ENCODE measurements at regions not wholly inside any gene's neighbourhood (a gene's known extent, or its start where the extent isn't known, plus 50 kb on each side); places are given as distances from the start of the nearest gene placed in this dataset.

DNA sequence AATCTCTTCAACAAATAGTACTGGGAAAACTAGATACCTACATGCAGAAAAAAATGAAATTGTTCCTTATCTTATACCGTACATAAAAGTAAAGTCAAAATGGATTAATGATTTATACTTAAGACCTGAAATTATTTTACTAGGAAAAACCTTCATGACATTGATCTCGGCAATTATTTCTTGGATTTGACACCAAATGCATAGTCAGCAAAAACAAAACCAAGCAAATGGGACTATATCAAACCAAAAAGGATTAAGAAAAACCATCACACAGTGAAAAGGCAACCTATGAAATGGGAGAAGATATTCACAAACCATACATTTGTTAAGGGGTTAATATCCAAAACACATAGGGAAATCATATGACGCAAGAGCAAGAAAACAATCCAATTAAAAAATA is 433.6 kb downstream of the LRATD1 start:
- no peak overlapping the region for H3K27ac ChIP-seq (ENCODE audit: low read length)
- no peak overlapping the region for H3K4me3 ChIP-seq (ENCODE audit: low read depth in 1 of 2, low read length in 2 of 2)
- no peaks in the 10 kb centered on the region for H3K79me2 ChIP-seq (ENCODE audit: insufficient read depth, low read length)
- H3K36me3 ChIP-seq (ENCODE audit: insufficient read depth, low read length), result no peaks in the 10 kb centered on the region
- DNase-seq (no peak), ATAC-seq (ENCODE audit: insufficient read depth, low read depth) (no peak)
- no peaks in the 10 kb centered on the region for H4K20me1 ChIP-seq (ENCODE audit: insufficient read depth, low read length)
- no peak overlapping the region for H3K4me2 ChIP-seq (ENCODE audit: insufficient read depth, low read length)
- no peaks in the 10 kb centered on the region for H3K9me3 ChIP-seq (ENCODE audit: insufficient read depth, low read length, severe bottlenecking)
- no peaks in the 10 kb centered on the region for H3K4me1 ChIP-seq (ENCODE audit: insufficient read depth, low read length)
- H2AFZ ChIP-seq (ENCODE audit: low read depth, low read length), result no peak overlapping the region
- no peaks in the 10 kb centered on the region for H3K27me3 ChIP-seq (ENCODE audit: insufficient read depth, low read length, poor library complexity)
- no peak overlapping the region for H3K9ac ChIP-seq (ENCODE audit: low read depth, low read length)
- TF ChIP-seq, protein P1, sequence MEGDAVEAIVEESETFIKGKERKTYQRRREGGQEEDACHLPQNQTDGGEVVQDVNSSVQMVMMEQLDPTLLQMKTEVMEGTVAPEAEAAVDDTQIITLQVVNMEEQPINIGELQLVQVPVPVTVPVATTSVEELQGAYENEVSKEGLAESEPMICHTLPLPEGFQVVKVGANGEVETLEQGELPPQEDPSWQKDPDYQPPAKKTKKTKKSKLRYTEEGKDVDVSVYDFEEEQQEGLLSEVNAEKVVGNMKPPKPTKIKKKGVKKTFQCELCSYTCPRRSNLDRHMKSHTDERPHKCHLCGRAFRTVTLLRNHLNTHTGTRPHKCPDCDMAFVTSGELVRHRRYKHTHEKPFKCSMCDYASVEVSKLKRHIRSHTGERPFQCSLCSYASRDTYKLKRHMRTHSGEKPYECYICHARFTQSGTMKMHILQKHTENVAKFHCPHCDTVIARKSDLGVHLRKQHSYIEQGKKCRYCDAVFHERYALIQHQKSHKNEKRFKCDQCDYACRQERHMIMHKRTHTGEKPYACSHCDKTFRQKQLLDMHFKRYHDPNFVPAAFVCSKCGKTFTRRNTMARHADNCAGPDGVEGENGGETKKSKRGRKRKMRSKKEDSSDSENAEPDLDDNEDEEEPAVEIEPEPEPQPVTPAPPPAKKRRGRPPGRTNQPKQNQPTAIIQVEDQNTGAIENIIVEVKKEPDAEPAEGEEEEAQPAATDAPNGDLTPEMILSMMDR (IDR thresholded peaks at IDR 0.05; ENCODE audit: borderline replicate concordance, extremely low read depth, low read length, poor library complexity, severe bottlenecking), result no peak
- TF ChIP-seq EZH2 (IDR thresholded peaks at IDR 0.05; ENCODE audit: borderline replicate concordance, low read depth, low read length, severe bottlenecking), result no peak

DNA sequence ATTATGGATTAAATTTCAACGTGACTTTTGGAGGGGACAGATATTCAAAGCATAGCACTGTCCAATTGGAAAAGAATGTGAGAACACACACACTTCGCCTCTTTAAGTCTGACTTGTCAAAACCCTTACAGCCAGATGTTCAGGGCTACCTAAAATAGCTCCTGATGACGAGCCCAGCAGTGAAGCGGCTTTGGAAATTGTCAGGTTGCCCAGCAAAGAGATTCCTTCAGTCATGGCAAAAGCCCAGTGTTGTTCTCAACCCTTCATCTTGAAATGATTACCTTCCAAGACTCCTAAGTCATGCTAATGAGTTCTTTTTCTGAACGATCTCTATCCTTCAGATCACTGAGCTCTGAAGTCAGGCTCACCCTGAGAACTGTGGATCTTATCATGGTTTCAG is 436.6 kb downstream of the LRATD1 start:
- Histone ChIP-seq H3K9me3 (ENCODE audit: insufficient read depth, low read length, severe bottlenecking) (no peaks in the 10 kb centered on the region), H3K79me2 (ENCODE audit: insufficient read depth, low read length) (no peaks in the 10 kb centered on the region), H3K4me2 (ENCODE audit: insufficient read depth, low read length) (no peak overlapping the region), H4K20me1 (ENCODE audit: insufficient read depth, low read length) (no peaks in the 10 kb centered on the region), H3K27ac (ENCODE audit: low read length) (no peak overlapping the region), H3K9ac (ENCODE audit: low read depth, low read length) (no peak overlapping the region), H3K4me3 (ENCODE audit: low read depth in 1 of 2, low read length in 2 of 2) (no peak overlapping the region), H3K4me1 (ENCODE audit: insufficient read depth, low read length) (no peaks in the 10 kb centered on the region), H3K27me3 (ENCODE audit: insufficient read depth, low read length, poor library complexity) (no peaks in the 10 kb centered on the region), H3K36me3 (ENCODE audit: insufficient read depth, low read length) (no peaks in the 10 kb centered on the region), H2AFZ (ENCODE audit: low read depth, low read length) (no peak overlapping the region)
- TF ChIP-seq EZH2 (IDR thresholded peaks at IDR 0.05; ENCODE audit: borderline replicate concordance, low read depth, low read length, severe bottlenecking), result no peak
- TF ChIP-seq, protein P1 (IDR thresholded peaks at IDR 0.05; ENCODE audit: borderline replicate concordance, extremely low read depth, low read length, poor library complexity, severe bottlenecking), result no peak
- ATAC-seq (ENCODE audit: insufficient read depth, low read depth), result no peak
- DNase-seq, result no peak

- H3K9me3 ChIP-seq (ENCODE audit: insufficient read depth, low read length, severe bottlenecking), result no peaks in the 10 kb centered on the region
- H3K4me2 ChIP-seq (ENCODE audit: insufficient read depth, low read length), result no peak overlapping the region
- no peak overlapping the region for H3K9ac ChIP-seq (ENCODE audit: low read depth, low read length)
- no peaks in the 10 kb centered on the region for H4K20me1 ChIP-seq (ENCODE audit: insufficient read depth, low read length)
- ATAC-seq (ENCODE audit: insufficient read depth, low read depth), result no peak
- H3K27ac ChIP-seq (ENCODE audit: low read length), result no peak overlapping the region
- no peaks in the 10 kb centered on the region for H3K79me2 ChIP-seq (ENCODE audit: insufficient read depth, low read length)
- H3K27me3 ChIP-seq (ENCODE audit: insufficient read depth, low read length, poor library complexity), result no peaks in the 10 kb centered on the region
- no peak overlapping the region for H2AFZ ChIP-seq (ENCODE audit: low read depth, low read length)
- H3K4me1 ChIP-seq (ENCODE audit: insufficient read depth, low read length), result no peaks in the 10 kb centered on the region
- TF ChIP-seq EZH2 (IDR thresholded peaks at IDR 0.05; ENCODE audit: borderline replicate concordance, low read depth, low read length, severe bottlenecking), result no peak
- TF ChIP-seq, protein P1 (IDR thresholded peaks at IDR 0.05; ENCODE audit: borderline replicate concordance, extremely low read depth, low read length, poor library complexity, severe bottlenecking), result no peak
- no peaks in the 10 kb centered on the region for H3K36me3 ChIP-seq (ENCODE audit: insufficient read depth, low read length)
- no peak for DNase-seq
- no peak overlapping the region for H3K4me3 ChIP-seq (ENCODE audit: low read depth in 1 of 2, low read length in 2 of 2)
Observed at GRCh38 chr2:15072836-15073235, 440.3 kb downstream of the LRATD1 start.

DNA sequence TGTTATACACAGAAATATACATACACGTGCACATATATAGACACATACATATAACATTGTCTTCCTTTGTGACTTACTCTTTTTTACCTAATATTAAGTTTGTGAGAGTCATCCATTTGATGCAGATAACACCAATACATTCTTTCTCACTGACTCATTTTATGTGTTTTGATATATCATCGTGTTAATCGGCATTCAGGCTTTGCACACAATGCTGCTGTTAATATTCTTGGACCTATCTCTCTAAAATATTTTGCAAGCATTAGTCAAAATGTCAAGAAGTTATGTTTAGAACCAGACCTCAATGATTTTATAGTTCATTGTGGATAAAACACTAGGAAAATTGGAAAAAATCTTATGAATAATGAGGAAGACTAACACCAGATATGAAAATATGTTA is 441.1 kb downstream of the LRATD1 start:
- H4K20me1 ChIP-seq (ENCODE audit: insufficient read depth, low read length), result no peaks in the 10 kb centered on the region
- no peaks in the 10 kb centered on the region for H3K4me1 ChIP-seq (ENCODE audit: insufficient read depth, low read length)
- H3K27me3 ChIP-seq (ENCODE audit: insufficient read depth, low read length, poor library complexity), result no peaks in the 10 kb centered on the region
- TF ChIP-seq, protein P1 (IDR thresholded peaks at IDR 0.05; ENCODE audit: borderline replicate concordance, extremely low read depth, low read length, poor library complexity, severe bottlenecking), result no peak
- TF ChIP-seq EZH2 (IDR thresholded peaks at IDR 0.05; ENCODE audit: borderline replicate concordance, low read depth, low read length, severe bottlenecking), result no peak
- no peak overlapping the region for H2AFZ ChIP-seq (ENCODE audit: low read depth, low read length)
- H3K9ac ChIP-seq (ENCODE audit: low read depth, low read length), result no peak overlapping the region
- DNase-seq (no peak), ATAC-seq (ENCODE audit: insufficient read depth, low read depth) (no peak)
- H3K79me2 ChIP-seq (ENCODE audit: insufficient read depth, low read length), result no peaks in the 10 kb centered on the region
- no peak overlapping the region for H3K27ac ChIP-seq (ENCODE audit: low read length)
- H3K36me3 ChIP-seq (ENCODE audit: insufficient read depth, low read length), result no peaks in the 10 kb centered on the region
- H3K4me2 ChIP-seq (ENCODE audit: insufficient read depth, low read length), result no peak overlapping the region
- H3K4me3 ChIP-seq (ENCODE audit: low read depth in 1 of 2, low read length in 2 of 2), result no peak overlapping the region
- no peaks in the 10 kb centered on the region for H3K9me3 ChIP-seq (ENCODE audit: insufficient read depth, low read length, severe bottlenecking)
